SK-N-SH treated with all-trans-retinoic acid at 6 μM for 48 hours (cell line): ENCODE measurements at regions not wholly inside any gene's neighbourhood (a gene's known extent, or its start where the extent isn't known, plus 50 kb on each side); places are given as distances from the start of the nearest gene placed in this dataset.

Experiments
- ATAC-seq: fragments of 200-7000 bp; cut with Tn5 transposase; 3 replicates; pipeline ENCODE4 v1.9.1; 2020; ENCODE audit warnings: mild to moderate bottlenecking, moderate library complexity
- ARNTL ChIP-seq: fragments of 450-650 bp; formaldehyde crosslinking; IDR thresholded peaks from 2 replicates; pipeline ENCODE4 v1.5.0; 2020; ENCODE audit warnings: low read depth, mild to moderate bottlenecking, moderate library complexity, borderline replicate concordance
- BACH2 ChIP-seq: fragments of 250-450 bp; sonication (Bioruptor Pico); IDR thresholded peaks from 2 replicates; pipeline ENCODE4 v1.9.0; 2021; ENCODE audit warnings: mild to moderate bottlenecking, borderline replicate concordance
- CSDC2 ChIP-seq: fragments of 250-450 bp; sonication (Bioruptor Pico); IDR thresholded peaks from 2 replicates; pipeline ENCODE4 v1.5.0; 2020; ENCODE audit warnings: mild to moderate bottlenecking, moderate library complexity
- ESRRG ChIP-seq: fragments of 250-450 bp; sonication (Bioruptor Pico); IDR thresholded peaks from 2 replicates; pipeline ENCODE4 v1.6.1; 2021; ENCODE audit warnings: mild to moderate bottlenecking
- GLIS3 ChIP-seq: fragments of 250-450 bp; sonication (Bioruptor Pico); IDR thresholded peaks from 2 replicates; pipeline ENCODE4 v1.5.0; 2020; ENCODE audit warnings: mild to moderate bottlenecking, moderate library complexity
- ISL1 ChIP-seq: fragments of 250-450 bp; sonication (Bioruptor Pico); IDR thresholded peaks from 2 replicates; pipeline ENCODE4 v2.1.2; 2022; ENCODE audit warnings: mild to moderate bottlenecking, moderate library complexity
- OSR1 ChIP-seq: fragments of 250-450 bp; sonication (Bioruptor Pico); IDR thresholded peaks from 2 replicates; pipeline ENCODE4 v1.8.0; 2022; ENCODE audit warnings: moderate library complexity, mild to moderate bottlenecking, inconsistent platforms
- RARB ChIP-seq: fragments of 250-450 bp; sonication (Bioruptor Pico); IDR thresholded peaks from 2 replicates; pipeline ENCODE4 v1.8.0; 2021; ENCODE audit warnings: mild to moderate bottlenecking, moderate library complexity
- SNAI2 ChIP-seq: fragments of 250-450 bp; sonication (Bioruptor Pico); IDR thresholded peaks from 2 replicates; pipeline ENCODE4 v1.5.0; 2020; ENCODE audit warnings: mild to moderate bottlenecking, moderate library complexity
- TCF4 ChIP-seq: fragments of 250-450 bp; sonication (Bioruptor Pico); IDR thresholded peaks from 2 replicates; pipeline ENCODE4 v1.8.0; 2021; ENCODE audit warnings: mild to moderate bottlenecking, moderate library complexity, borderline replicate concordance
- TOX ChIP-seq: fragments of 250-450 bp; sonication (Bioruptor Pico); IDR thresholded peaks from 2 replicates; pipeline ENCODE4 v1.8.0; 2021; ENCODE audit warnings: mild to moderate bottlenecking, moderate library complexity, borderline replicate concordance
- ZC3H10 ChIP-seq: fragments of 250-450 bp; sonication (Bioruptor Pico); IDR thresholded peaks from 2 replicates; pipeline ENCODE4 v1.5.1; 2021; ENCODE audit warnings: mild to moderate bottlenecking, moderate library complexity
- ZFP3 ChIP-seq: fragments of 250-450 bp; sonication (Bioruptor Pico); IDR thresholded peaks from 2 replicates; pipeline ENCODE4 v1.5.0; 2020; ENCODE audit warnings: mild to moderate bottlenecking, moderate library complexity
- ZFP30 ChIP-seq: fragments of 450-650 bp; formaldehyde crosslinking; IDR thresholded peaks from 2 replicates; pipeline ENCODE4 v1.5.0; 2022; ENCODE audit warnings: mild to moderate bottlenecking, moderate library complexity
- ZNF565 ChIP-seq: fragments of 450-650 bp; formaldehyde crosslinking; conservative IDR thresholded peaks from 2 replicates; pipeline ENCODE4 v1.5.0; 2020; ENCODE audit warnings: low read depth, mild to moderate bottlenecking, moderate library complexity
- ZNF70 ChIP-seq: fragments of 450-650 bp; formaldehyde crosslinking; IDR thresholded peaks from 2 replicates; pipeline ENCODE4 v1.5.0; 2020; ENCODE audit warnings: mild to moderate bottlenecking, moderate library complexity
- ZNF8 ChIP-seq: fragments of 450-650 bp; formaldehyde crosslinking; IDR thresholded peaks from 2 replicates; pipeline ENCODE4 v1.5.0; 2020; ENCODE audit warnings: mild to moderate bottlenecking, moderate library complexity
- TF ChIP-seq, protein P1 (sequence below): fragments of 250-450 bp; sonication (Bioruptor Pico); IDR thresholded peaks from 2 replicates; pipeline ENCODE4 v1.5.1; 2020; ENCODE audit warnings: low read depth, mild to moderate bottlenecking, moderate library complexity
- TF ChIP-seq, protein P2 (sequence below): fragments of 250-450 bp; sonication (Bioruptor Pico); IDR thresholded peaks from 2 replicates; pipeline ENCODE4 v1.8.0; 2021; ENCODE audit warnings: low read depth, mild to moderate bottlenecking, moderate library complexity, borderline replicate concordance
- TF ChIP-seq, protein P3 (sequence below): fragments of 250-450 bp; sonication (Bioruptor Pico); IDR thresholded peaks from 2 replicates; pipeline ENCODE4 v1.5.0; 2020; ENCODE audit warnings: mild to moderate bottlenecking, moderate library complexity
- TF ChIP-seq, protein P4 (sequence below): fragments of 250-450 bp; sonication (Bioruptor Pico); IDR thresholded peaks from 2 replicates; pipeline ENCODE4 v1.8.0; 2020; ENCODE audit warnings: mild to moderate bottlenecking, moderate library complexity, borderline replicate concordance
- TF ChIP-seq, protein P5 (sequence below): fragments of 250-450 bp; sonication (Bioruptor Pico); IDR thresholded peaks from 2 replicates; pipeline ENCODE4 v1.5.1; 2021; ENCODE audit warnings: mild to moderate bottlenecking, moderate library complexity

DNA sequence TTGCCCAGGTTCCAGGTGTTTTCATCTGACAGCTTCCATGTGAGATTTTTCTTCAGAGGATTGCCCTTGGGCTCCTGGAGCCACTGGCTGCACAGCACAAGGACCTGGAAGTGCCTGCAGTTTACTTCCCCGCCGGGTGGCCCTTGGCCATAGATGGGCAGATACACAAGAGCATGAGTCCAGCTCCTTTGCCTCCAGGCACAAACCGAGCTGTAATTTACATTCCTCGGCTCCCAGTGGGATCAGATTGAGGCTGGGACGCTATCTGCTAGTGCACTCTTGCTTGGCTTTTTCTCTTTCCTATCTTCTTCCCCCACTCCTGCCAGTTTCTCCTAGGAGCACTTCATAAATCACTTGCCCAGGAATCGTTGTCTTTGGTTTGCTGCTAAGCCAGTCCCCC, 85.4 kb upstream of the RALY start:
- no peak; the same call in 2 of the 3 replicates for ATAC-seq
- no peak for TF ChIP-seq ESRRG (CRISPR knock-in tag)
- TF ChIP-seq SNAI2 (CRISPR knock-in tag), result no peak
- TF ChIP-seq, protein P1, sequence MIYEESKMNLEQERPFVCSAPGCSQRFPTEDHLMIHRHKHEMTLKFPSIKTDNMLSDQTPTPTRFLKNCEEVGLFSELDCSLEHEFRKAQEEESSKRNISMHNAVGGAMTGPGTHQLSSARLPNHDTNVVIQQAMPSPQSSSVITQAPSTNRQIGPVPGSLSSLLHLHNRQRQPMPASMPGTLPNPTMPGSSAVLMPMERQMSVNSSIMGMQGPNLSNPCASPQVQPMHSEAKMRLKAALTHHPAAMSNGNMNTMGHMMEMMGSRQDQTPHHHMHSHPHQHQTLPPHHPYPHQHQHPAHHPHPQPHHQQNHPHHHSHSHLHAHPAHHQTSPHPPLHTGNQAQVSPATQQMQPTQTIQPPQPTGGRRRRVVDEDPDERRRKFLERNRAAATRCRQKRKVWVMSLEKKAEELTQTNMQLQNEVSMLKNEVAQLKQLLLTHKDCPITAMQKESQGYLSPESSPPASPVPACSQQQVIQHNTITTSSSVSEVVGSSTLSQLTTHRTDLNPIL, result no peak
- TF ChIP-seq ISL1 (CRISPR knock-in tag), result no peak; the same call in 1 of the 2 replicates
- no peak for TF ChIP-seq ZFP3 (CRISPR knock-in tag)
- no peak for TF ChIP-seq GLIS3 (CRISPR knock-in tag)
- TF ChIP-seq CSDC2 (CRISPR knock-in tag), result no peak
- TF ChIP-seq ARNTL (CRISPR knock-in tag), result no peak
- TF ChIP-seq, protein P2, sequence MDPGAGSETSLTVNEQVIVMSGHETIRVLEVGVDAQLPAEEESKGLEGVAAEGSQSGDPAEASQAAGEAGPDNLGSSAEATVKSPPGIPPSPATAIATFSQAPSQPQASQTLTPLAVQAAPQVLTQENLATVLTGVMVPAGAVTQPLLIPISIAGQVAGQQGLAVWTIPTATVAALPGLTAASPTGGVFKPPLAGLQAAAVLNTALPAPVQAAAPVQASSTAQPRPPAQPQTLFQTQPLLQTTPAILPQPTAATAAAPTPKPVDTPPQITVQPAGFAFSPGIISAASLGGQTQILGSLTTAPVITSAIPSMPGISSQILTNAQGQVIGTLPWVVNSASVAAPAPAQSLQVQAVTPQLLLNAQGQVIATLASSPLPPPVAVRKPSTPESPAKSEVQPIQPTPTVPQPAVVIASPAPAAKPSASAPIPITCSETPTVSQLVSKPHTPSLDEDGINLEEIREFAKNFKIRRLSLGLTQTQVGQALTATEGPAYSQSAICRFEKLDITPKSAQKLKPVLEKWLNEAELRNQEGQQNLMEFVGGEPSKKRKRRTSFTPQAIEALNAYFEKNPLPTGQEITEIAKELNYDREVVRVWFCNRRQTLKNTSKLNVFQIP (CRISPR knock-in tag), result no peak
- TF ChIP-seq, protein P3, sequence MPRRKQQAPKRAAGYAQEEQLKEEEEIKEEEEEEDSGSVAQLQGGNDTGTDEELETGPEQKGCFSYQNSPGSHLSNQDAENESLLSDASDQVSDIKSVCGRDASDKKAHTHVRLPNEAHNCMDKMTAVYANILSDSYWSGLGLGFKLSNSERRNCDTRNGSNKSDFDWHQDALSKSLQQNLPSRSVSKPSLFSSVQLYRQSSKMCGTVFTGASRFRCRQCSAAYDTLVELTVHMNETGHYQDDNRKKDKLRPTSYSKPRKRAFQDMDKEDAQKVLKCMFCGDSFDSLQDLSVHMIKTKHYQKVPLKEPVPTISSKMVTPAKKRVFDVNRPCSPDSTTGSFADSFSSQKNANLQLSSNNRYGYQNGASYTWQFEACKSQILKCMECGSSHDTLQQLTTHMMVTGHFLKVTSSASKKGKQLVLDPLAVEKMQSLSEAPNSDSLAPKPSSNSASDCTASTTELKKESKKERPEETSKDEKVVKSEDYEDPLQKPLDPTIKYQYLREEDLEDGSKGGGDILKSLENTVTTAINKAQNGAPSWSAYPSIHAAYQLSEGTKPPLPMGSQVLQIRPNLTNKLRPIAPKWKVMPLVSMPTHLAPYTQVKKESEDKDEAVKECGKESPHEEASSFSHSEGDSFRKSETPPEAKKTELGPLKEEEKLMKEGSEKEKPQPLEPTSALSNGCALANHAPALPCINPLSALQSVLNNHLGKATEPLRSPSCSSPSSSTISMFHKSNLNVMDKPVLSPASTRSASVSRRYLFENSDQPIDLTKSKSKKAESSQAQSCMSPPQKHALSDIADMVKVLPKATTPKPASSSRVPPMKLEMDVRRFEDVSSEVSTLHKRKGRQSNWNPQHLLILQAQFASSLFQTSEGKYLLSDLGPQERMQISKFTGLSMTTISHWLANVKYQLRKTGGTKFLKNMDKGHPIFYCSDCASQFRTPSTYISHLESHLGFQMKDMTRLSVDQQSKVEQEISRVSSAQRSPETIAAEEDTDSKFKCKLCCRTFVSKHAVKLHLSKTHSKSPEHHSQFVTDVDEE (CRISPR knock-in tag), result no peak
- TF ChIP-seq ZFP30 (CRISPR knock-in tag), result no peak
- no peak for TF ChIP-seq TOX
- TF ChIP-seq, protein P4, sequence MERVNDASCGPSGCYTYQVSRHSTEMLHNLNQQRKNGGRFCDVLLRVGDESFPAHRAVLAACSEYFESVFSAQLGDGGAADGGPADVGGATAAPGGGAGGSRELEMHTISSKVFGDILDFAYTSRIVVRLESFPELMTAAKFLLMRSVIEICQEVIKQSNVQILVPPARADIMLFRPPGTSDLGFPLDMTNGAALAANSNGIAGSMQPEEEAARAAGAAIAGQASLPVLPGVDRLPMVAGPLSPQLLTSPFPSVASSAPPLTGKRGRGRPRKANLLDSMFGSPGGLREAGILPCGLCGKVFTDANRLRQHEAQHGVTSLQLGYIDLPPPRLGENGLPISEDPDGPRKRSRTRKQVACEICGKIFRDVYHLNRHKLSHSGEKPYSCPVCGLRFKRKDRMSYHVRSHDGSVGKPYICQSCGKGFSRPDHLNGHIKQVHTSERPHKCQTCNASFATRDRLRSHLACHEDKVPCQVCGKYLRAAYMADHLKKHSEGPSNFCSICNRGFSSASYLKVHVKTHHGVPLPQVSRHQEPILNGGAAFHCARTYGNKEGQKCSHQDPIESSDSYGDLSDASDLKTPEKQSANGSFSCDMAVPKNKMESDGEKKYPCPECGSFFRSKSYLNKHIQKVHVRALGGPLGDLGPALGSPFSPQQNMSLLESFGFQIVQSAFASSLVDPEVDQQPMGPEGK (CRISPR knock-in tag), result no peak
- TF ChIP-seq, protein P5, sequence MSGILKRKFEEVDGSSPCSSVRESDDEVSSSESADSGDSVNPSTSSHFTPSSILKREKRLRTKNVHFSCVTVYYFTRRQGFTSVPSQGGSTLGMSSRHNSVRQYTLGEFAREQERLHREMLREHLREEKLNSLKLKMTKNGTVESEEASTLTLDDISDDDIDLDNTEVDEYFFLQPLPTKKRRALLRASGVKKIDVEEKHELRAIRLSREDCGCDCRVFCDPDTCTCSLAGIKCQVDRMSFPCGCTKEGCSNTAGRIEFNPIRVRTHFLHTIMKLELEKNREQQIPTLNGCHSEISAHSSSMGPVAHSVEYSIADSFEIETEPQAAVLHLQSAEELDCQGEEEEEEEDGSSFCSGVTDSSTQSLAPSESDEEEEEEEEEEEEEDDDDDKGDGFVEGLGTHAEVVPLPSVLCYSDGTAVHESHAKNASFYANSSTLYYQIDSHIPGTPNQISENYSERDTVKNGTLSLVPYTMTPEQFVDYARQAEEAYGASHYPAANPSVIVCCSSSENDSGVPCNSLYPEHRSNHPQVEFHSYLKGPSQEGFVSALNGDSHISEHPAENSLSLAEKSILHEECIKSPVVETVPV, result no peak
- TF ChIP-seq ZNF565, result no peak
- TF ChIP-seq OSR1 (CRISPR knock-in tag), result no peak
- TF ChIP-seq ZNF8 (CRISPR knock-in tag), result no peak
- no peak for TF ChIP-seq TCF4

DNA sequence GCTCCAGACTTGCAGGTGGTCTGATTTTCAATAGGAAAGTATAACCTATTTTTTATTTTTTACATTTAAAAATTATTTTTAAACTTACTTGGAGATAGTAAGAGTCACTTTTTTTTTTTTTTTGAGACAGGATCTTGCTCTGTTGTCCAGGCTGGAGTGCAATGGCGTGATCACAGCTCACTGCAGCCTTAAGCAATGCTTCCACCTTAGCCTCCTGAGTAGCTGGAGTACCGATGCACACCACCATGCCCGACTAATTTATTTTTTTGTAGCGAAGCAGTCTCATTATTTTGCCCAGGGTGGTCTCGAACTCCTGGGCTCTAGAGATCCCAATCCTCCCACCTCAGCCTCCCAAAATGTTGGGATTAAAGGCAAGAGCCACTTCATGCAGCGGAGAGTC, 84.8 kb upstream of the RALY start:
- ATAC-seq, result no peak; the same call in 2 of the 3 replicates
- TF ChIP-seq GLIS3 (CRISPR knock-in tag), result no peak
- no peak for TF ChIP-seq TOX
- TF ChIP-seq OSR1 (CRISPR knock-in tag), result no peak
- TF ChIP-seq TCF4, result no peak
- TF ChIP-seq, protein P2 (CRISPR knock-in tag), result no peak
- TF ChIP-seq RARB, result no peak
- TF ChIP-seq ZFP30 (CRISPR knock-in tag), result no peak
- TF ChIP-seq BACH2, result no peak
- TF ChIP-seq, protein P3 (CRISPR knock-in tag), result no peak
- no peak for TF ChIP-seq ZFP3 (CRISPR knock-in tag)
- TF ChIP-seq ESRRG (CRISPR knock-in tag), result no peak
- TF ChIP-seq, protein P5, result no peak
- no peak for TF ChIP-seq ZNF70 (CRISPR knock-in tag)
- TF ChIP-seq ZC3H10 (CRISPR knock-in tag), result no peak
- TF ChIP-seq, protein P4 (CRISPR knock-in tag), result no peak
